DMS114 treated with DMSO at 0.1 percent for 48 hours (cell line): ENCODE measurements at regions not wholly inside any gene's neighbourhood (a gene's known extent, or its start where the extent isn't known, plus 50 kb on each side); places are given as distances from the start of the nearest gene placed in this dataset.
"Not testable (repeated sequence)": the region's sequence is repeated elsewhere in the genome, so short reads cannot be mapped to it uniquely, and the experiment has no call there.

ENCODE experiments used
- DNase-seq: peaks from one replicate; lab custom pipeline; 2025; ENCODE audit not compliant: unreplicated experiment; lab: John Stamatoyannopoulos, UW

DNA sequence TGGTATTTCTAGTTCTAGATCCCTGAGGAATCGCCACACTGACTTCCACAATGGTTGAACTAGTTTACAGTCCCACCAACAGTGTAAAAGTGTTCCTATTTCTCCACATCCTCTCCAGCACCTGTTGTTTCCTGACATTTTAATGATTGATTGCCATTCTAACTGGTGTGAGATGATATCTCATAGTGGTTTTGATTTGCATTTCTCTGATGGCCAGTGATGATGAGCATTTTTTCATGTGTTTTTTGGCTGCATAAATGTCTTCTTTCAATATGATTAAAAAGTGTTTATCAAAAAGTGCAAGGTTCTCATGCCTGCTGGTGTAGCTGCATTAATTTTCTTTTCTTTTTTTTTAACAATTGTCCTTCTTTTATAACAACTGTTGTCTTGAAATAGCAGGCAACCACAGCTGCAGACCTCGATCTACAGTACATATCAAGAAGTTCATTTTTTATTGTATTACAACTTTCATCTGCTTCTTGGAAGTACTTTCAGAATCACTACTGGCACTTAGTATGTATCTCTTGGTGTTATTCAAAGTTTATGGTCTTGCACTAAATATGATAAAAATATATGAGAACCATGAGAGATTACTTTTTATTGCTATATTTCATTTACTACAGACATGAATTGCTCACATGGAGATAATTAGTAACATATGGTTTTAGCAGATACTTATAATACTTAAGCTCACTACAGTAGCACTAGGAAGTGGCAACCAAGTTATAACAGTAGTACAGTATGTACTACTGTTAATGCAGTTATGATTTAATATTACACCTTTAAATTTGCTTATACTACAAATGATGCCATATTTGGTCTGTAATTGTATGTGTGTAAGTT lies 358.0 kb downstream of the ETV1 start:
- DNase-seq, result not testable (repeated sequence)

DNA sequence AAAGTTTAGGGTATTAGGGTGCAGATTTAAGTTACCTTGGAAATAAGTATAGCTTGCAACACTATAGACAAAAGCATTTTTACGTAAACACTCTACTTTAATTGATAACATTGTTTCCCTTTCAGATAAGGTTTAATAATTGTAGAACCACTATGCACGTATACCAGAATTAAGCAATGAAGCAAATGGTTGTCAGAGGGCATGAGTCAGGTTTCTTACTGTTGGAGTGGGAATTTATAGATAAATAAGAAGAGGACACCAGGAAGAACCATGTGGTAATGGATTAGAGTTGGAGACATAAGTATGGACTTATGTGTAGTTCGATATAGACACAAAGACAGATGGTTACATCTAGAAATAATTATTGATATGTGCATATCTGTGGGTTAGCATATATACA lies 355.6 kb downstream of the ETV1 start:
- no peak for DNase-seq

DNA sequence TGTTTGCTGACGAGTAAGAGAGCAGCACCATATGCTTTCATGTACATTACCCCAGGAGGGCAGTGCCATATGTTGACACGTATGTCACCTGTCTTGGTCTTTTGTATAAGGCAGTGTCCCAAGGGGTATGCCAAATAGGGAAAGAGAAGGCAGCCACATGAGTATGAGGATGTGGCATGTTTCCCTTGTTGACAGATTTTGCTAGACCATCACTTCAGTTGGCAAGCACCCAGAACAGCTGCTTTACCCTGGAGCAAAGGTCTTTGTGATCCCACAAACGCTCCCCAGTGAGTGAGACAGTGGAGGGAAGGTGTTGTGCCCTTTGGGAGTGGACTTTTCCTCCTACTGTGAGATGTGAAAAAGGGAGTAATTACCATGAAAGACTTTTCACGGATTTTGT lies 350.1 kb downstream of the ETV1 start:
- DNase-seq, result no peak

DNA sequence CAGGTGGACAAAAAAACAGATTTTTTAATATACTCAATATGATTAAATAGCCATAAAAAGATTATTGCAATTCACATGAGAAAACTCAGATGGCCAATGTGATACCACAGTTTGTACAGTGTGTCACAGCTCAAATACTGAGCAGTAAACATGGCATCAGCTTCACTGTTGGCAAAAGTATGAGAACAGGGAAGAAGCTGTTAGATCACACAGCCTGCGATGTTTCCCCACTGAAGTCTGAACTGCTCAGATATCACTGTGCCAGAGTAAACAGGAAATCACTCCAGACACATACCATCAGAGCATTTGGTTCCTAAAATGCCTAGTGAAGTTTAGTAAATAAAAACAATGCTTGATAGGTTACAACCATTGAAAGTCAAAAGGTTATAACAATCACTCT lies 347.8 kb downstream of the ETV1 start:
- no peak for DNase-seq

- DNase-seq, result no peak
Observed at GRCh38 chr7:13651167-13651566, 338.3 kb downstream of the ETV1 start.

- no peak for DNase-seq
Observed at GRCh38 chr7:13656330-13656729, 333.1 kb downstream of the ETV1 start.

- DNase-seq, result no peak
Observed at GRCh38 chr7:13673290-13673689, 316.2 kb downstream of the ETV1 start.

DNA sequence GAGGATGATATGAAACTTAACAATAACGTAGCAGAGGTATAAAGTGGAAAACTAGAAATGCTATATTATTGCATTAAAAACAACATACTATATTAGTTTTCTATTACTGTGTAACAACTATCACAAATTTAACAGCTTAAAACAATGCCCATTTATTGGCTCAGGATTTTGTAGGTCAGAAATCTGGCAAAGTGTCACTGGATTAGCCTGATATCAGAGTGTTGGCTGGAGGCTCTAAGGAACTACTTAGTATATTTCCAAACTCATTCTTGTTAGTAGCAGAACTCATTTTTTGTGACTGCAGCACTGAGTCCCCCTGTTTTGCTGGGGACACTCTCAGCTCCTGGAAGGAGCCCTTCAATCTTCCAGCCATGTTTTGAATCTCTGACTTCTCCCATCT lies 306.8 kb downstream of the ETV1 start:
- no peak for DNase-seq

DNA sequence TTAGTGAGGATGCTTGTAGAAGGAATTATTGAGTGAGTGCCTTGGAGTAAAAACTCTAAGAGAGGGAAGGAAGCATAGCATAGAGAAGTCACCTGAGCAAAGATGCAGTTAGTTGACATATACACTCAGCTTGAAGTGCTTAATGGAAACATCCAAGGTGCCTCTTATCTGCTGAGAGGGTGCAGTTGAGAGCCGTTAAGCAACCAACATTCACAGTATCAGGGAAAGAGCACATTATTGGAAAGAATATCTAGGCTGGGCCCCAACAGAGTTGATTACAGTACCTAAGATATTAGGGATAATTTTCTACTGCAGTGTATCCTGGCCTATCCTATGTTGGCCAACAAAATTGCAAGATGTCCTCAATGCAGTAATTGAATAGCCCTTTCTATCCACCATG lies 302.0 kb downstream of the ETV1 start:
- DNase-seq, result no peak

- no peak for DNase-seq
Observed at GRCh38 chr7:13692548-13692947, 296.9 kb downstream of the ETV1 start.

DNA sequence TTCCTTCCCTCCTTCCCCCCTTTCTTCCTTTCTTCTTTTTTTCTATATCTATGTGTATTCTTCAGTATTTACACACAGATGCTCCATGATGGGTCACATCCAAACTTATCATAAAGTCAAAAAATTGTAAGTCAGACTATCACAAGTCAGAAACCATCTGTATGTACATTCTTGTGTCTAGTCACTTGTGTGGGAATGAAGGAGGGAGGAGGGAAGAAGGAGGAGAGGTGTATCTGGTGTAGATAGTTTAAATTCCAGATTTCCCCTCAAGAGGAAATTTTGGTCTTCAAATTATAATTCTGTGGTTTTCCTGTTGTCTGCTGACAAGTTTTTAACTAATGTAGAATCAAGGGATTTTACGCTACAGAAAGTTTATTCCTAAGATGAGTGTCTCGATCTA lies 287.2 kb downstream of the ETV1 start:
- no peak for DNase-seq

- no peak for DNase-seq
Observed at GRCh38 chr7:13708670-13709069, 280.8 kb downstream of the ETV1 start.

- no peak for DNase-seq
Observed at GRCh38 chr7:13713092-13713491, 276.4 kb downstream of the ETV1 start.

- no peak for DNase-seq
Observed at GRCh38 chr7:13715534-13715933, 273.9 kb downstream of the ETV1 start.

- no peak for DNase-seq
Observed at GRCh38 chr7:13717031-13717430, 272.4 kb downstream of the ETV1 start.

DNA sequence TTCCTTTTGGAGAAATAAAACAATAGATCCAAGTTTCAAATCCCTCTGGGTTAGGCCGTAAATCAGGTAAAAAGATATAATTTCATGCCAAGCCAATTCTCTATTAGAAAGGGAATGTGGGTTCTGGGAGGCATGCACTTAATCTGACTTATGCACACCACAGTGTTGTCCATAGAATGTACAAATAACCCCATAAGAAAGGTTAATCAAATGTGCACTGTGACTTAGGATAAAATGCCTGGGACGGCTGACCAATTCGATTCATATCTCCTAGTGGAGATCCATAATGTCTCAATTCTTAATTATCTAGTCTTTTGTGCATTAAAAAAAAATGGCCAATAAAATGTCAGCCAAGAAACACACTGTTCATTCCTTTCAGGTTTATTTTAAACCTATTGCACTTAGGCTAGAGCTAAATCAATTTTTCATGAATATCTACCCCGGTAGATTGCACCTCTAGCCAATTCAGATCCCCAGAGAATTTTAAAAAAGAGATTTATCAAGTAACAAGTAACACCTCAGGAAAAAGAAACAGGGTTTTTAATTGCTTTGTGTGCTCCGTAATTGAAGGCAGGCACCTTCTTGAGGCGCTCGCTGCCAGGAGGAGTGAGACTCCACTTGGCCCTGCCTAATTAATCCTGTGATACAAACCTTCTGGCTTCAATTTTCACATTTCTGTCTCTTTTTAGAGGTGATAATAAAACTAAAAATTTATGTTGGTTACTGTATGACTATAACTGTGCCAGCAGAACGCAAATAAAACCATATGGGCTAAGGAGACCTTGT lies 265.1 kb downstream of the ETV1 start:
- DNase-seq, result no peak

DNA sequence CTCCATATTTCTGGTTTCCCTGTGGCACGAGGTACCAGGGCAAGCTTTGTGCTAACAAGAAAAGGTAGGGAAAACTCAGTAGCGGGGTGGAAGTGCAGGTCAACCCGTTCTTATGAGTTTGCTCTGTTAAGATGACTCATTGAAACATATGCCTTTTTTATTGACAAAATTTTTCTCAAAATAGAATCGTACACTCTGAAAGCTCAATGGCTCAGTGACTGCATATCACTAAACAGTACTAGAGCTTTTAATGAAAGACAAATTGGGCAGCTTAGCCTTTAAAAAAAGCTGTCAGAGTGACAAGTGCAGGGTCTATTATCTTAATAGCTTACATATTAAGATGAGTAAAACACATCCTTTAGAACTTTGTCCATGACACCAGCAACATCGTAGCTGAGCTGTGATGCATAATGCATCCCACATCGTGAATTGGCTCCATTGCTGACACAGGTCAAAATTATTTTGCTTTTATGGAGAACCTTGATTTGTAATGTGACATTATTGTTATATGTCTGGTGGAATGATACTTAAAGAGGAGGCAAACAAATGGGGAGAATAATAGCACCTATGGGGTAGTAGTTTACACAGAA lies 264.4 kb downstream of the ETV1 start:
- DNase-seq, result no peak

DNA sequence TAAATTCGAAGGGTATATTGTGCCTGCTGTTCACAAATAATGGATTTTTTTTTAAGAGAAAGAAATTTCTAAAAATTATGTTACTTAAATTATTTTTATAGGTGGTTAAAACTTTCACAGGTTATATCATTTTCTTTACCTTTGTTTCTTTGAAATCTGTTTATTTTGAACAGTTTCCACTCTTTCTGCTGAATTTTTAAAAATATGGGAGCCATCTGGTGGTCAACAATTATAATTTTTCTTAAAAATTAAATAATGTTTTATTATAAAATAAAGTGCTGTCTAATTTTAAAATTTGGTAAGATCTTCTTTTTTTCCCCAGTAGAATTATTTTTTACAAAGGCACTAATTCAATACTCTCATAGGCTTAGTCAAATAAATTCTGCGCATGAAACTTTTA lies 263.9 kb downstream of the ETV1 start:
- no peak for DNase-seq

DNA sequence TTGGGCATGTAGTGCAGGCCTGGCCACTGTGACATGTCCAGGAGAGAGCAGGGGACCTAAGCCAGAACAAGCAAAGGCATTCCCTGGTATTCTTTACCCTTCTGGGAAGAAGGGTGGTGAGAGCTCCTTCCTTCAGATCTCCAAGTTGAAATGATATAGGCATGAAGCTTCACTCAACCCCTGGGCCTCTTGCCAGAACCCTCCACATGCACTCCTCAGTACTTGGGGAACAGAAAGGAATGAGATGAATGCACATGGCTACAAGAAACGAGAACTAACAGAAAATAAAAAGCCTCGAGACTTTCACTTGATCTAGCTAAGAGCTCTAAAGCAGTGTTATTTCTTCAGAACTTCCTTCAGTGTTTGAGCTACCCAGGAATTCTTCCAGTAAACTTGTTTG lies 262.2 kb downstream of the ETV1 start:
- no peak for DNase-seq

DNA sequence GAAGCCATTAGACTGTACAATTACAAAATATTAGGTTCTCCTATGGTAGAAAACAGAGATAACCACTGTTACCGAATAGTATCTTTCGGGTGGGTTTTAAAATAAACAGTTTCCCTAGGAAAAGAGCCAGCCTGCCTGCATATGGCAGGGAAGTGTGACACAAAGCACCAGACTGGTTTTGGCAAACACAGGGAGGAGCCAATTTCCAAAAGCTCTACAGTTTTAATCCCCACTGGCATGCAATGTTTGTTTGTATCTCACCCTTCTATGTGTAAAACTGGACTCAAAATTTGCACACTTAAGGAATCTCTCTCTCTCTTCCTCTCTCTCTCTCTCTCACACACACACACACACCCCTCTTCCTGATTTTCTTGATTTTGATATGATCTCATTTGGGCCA lies 261.7 kb downstream of the ETV1 start:
- no peak for DNase-seq

DNA sequence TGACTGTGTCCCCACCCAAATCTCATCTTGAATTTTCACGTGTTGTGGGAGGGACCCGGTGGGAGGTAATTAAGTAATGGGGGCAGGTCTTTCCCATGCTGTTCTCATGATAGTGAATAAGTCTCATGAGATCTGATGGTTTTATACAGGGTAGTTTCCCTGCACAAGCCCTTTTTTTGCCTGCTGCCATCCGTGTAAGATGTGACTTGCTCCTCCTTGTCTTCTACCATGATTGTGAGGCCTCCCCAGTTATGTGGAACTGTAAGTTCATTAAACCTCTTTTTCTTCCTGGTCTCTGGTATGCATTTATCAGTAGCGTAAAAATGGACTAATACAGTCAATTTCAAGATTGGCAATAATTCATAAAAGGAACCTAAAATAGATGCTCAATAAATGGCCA lies 261.0 kb downstream of the ETV1 start:
- DNase-seq, result not testable (repeated sequence)

- DNase-seq, result no peak
Observed at GRCh38 chr7:13731643-13732042, 257.8 kb downstream of the ETV1 start.
